CD4-positive, alpha-beta T cell treated with Interleukin-17A for 1 hour (primary cell): ENCODE measurements at regions not wholly inside any gene's neighbourhood (a gene's known extent, or its start where the extent isn't known, plus 50 kb on each side); places are given as distances from the start of the nearest gene placed in this dataset.

Experiments
- DNase-seq: peaks from one replicate; pipeline ENCODE4 v3.0.0-alpha.2; 2020

DNA sequence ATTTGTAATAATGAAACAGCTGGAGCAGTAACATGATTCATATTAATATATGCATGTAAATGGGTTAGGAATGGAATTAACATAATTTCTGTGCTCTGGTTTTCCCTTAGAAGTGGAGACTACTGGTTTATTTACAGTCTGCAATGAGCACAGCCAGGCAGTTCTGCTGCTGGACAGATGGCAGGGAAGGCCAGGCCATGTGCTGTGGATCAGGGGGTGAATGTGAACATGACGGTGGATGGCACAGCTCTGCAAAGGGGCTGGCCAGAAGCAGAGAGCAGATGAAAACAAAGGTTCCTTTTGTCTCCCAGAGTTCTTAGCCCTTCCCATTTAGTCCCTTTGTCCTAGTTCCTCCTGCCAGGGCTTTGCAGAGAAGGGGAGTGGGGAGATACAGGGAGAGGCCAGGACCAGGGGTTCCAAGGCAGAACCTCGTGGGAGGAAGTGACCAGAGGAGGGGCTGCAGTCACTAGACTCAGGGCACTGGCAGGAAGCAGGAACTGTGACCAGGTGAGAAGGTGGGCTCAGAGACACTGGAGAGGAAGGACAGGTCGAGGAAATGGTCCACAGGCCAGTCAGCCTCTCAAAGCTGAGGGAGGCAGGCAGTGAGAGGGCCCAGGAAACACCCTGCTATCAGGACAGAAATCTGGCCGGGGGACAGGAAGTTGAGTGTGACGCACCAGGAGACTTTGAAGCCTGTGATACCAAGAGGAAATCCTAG lies 112.9 kb upstream of the ATP8B1 start:
- DNase-seq = no peak

DNA sequence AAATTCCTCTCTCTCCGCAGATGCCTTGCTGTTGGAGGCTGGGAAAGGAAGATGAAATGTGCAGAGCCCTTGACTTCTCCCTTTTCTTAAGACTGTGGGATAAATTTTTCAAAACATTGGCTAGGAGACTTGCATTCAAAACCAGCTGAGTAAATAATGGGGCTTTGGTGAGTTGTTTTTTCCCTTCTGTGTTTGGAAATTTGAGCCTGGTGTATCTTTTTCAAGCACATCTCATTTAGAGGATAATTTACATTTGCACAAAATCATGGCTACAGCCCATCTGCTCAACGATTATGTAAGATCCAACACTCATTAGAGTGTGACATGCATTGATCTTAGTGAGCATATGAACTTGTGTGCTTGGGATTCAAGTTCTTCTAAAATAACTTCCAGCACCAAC lies 112.1 kb upstream of the ATP8B1 start:
- no peak for DNase-seq

DNA sequence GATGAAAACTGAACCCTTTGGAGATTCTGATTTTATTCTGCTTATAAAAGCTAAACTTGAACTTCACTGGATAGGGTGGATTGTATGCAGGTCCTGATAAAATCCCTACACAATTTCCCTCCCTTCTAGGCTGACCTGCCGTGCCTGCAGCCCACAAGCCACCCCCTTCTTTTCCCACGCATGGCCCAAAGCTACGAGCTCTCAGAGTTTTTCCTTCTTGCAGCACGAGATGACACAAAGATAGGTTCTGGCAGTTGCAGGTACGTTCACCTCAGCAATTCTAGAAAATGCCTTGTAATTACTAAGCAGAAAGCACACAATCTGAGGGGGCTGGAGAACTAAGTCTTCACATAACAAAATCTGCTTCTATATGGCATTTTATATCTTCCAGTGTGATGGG lies 110.6 kb upstream of the ATP8B1 start:
- no peak for DNase-seq

DNA sequence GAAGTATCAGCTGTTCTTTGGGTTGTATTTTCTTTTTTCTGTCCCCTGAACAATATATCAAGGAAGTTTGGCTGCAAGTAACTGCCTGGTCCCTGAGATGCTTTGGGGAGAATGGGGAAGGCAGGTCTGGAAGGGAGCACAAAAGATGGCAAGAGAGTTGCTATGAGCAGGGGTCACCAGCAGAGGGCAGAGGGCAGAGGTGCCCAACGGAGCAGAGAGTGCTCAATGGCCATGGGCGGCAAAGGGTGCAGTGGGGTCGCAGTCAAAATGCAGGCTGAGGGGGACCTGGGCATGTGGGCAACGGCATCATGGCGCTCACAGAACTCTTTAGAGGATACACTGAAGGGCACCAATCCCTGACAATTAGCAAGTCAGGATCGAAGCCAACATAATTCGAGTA lies 107.7 kb upstream of the ATP8B1 start:
- DNase-seq = no peak

DNA sequence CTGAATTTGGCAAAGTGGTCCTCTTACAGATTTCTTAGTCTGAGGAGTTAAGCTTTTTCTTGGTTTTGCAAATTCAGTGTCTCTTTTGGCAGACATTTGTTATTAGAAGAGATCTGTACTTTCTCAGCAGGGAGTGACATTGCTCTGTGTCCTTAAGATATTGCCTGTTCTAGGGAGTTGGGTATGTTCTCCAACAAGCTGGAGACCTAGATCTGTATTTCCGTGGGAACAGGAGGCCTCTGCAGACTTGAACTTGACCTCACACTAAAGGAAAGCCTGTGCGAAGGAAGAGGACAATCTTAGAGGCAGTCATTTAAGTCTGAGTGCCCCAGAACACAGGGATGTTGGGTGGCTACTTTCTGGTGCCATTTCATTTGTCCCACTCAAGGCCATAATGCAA lies 107.0 kb upstream of the ATP8B1 start:
- no peak for DNase-seq

DNA sequence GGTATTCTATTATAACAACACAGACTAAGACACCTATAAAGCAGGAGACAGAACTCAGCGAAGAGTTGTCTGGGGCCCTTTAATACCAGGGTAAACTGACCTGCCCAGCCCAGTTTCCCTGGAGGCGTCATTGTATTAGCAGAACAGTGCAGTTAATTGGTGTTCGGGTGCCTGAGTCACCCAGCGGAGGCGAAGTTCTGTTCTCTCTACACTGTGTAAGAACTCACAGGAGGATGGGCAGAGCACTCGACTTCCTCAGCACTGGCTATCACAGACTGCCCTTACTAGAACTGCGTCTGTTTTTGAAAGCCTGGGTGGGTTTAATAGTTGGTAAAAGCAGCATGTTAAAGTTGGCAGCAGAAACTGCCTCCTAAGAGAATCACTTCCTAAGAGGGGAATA lies 106.5 kb upstream of the ATP8B1 start:
- no peak for DNase-seq

DNA sequence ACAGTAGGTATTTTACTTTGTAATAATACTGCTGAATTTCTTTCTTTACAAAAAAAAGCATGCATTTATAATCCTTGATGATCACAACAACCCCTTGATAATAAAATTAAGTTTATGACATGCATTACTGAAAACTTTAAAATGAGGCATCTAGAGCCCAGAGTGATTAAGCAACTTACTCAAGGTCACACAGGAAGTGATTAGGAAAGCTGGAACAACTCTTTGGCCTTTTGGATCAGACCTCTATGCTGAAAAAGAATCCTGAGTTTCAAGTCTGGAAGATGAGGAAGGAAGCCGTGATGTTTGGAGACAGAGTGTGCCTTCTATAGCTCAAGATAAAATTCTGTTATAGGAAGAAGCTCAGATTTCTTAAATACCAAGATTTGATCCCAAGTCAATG lies 105.0 kb upstream of the ATP8B1 start:
- DNase-seq = no peak

DNA sequence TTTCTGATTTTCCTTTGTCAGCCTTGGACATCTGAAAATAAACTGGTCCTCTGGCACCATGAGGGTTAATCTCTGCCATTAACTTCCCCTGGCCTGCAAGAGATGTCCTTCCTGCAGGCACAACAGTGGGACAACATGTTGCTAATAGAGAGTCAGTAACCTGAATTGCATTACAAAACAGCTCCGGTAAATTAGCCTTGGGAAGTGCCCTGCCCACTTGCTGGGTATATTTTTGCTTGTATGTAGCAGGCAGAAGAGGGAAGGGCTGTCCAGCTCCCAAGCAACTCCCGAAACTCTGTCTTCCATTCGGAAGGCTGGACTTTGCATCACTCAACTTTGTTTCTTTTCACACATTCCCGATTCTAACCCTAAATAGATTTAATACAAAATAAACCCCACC lies 104.4 kb upstream of the ATP8B1 start:
- no peak for DNase-seq

DNA sequence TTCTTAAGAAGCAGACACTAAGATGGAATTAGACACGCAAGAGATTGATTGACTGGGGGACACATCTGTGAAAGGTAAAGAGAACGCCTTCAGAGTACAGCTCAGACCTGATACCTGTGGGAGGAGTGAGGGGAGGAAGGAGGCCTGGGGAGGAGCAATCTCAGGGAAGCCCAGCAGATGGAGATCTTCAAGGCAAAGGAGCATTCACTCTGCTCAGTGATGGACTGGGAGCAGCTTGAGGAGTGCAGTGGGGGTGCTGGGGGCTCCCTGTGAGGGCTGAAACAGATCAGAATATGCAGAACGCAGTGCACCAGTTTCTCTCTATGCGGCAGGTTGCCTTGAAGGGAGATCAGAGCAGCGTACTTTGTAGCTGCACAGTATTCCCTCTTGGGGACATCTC lies 103.7 kb upstream of the ATP8B1 start:
- no peak for DNase-seq

DNA sequence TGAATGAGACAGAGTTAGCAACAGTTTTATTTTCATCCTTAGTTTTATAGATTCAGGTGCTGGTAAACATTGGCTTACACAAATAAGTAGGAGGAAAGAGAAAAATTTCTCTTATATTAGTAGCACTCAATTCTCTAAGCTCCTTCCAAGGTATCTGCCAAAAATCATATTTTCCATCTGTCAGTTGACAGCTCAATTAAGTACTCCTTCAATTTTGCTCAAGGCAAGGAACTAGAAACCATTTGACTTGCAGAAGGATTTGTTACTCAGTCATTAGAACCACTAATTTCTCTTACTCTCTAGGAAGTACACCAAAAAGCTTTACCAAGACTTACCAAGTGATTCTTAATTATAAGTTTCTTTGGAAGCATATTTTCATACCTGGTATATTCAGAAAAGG lies 101.4 kb upstream of the ATP8B1 start:
- DNase-seq = no peak

DNA sequence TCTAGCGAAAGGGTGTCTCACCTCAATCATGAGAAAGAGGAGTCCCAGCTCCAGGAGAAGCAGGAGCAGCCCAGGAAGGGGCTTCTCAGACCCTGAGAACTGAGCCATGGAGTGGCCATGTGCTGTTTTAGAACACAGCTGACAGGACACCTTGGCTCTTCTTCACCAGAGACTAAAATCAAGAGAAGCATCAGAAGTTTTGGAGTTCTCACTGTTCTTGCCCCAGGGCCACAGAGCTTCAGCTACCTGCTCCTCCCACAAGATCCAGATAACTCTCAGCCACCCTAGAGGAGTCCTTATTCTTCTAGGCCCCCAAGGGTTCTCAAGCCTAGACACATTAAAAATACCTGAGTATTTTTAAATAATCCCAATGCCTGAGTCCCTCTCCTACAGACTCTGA lies 99.6 kb upstream of the ATP8B1 start:
- no peak for DNase-seq

DNA sequence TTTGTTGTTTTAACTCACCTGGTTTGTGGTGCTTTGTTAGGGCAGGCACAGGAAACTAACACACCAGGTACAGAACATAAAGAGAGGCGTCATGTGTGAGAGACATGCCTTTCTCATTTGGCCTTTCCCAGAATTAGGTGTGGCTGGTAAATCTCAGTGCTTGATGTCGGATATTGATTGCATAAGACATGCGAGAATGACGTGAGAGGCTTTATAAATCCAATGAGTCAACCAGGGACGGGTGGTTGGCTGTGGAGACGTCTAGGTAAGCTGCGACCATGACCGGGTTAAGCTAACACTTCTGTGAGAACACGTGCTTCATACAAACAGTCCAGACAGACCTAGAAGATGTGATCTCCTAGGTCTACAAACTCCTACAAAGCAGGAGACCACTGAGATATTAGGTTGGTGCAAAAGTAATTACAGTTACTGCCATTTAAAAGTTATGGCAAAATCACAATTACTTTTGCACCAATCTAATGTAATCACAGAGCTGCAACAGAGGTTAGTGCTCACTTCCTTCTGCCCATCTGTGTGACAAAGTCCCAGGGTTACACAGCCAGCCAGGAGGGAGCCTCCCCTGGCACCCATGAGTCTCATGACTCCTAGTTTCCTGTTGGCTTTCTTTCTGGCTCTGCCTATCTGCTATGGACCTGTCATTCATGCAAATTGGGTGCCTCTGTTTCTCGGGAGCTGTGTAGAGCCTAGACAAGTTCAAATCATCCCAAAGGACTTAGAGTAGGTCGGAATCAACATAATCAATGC lies 98.9 kb upstream of the ATP8B1 start:
- DNase-seq = no peak

DNA sequence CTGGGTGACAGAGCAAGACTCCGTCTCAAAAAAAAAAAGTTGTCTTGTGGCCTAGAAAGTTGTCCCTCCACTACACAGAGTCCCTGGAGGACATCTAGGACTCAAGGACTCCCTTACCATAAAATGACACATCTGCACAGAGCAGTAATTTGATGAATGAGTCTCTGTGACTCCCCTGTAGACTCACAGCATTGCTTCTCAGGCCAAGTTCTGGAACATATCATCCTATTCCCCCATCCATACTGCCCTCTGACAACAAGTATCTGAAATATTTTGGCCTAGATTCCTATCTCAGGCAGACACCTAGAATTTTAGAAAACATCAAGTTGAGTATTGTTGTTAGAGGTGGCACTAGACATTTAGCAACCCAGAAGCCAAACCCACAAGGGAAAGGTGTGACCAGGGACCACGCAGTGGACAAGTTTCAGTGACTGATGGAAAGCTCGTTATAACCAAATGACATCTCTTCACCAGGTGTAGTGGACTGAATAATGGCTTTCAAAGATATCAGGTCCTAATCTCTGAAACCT lies 97.9 kb upstream of the ATP8B1 start:
- DNase-seq = no peak

DNA sequence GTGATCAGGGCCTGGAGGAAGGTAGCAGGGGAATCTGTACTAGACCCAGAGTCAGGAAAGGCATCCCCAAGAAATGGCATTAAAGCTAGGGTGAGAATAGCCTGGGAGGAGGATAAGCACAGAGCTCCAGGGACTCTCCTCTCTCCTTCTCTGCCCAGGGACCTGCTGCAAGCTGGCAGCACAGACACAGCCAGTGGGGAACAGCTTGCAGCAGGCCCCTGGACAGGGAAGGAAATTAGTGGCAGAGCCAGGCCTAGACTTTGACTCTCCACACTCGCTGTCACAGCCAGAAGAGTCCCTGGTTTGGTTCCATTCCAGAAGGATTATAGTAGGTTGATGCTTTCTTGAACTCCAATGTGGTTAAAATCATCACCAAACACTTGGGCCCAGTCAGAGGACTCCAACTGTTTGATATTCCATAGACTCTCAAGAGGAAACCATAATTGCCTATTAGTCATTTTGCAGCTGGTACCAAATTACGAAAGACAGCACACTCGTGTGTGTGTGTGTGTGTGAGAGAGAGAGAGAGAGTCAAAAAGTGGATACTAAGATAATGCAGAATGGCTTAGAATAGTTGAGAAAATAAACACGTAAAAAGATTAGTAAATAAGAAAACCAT lies 95.5 kb upstream of the ATP8B1 start:
- no peak for DNase-seq

DNA sequence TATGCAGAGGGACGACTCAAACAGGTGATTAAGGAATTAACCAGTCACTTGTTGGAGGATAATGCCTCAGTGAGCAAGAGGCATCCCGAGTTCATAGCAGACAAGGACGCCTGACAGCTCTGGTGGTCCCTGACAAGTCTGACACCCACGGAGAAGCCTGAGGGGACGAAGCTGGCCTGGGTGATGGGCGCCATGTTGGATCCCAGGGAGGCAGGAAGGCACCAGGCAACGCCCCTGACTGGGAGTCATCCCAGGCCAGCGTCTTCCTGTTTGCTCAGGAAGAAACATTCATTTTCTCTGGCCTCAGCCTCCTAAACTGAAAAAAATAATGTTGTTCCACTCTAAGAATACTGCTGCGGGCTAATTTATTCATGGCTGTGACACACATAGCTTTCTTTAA lies 92.1 kb upstream of the ATP8B1 start:
- no peak for DNase-seq

DNA sequence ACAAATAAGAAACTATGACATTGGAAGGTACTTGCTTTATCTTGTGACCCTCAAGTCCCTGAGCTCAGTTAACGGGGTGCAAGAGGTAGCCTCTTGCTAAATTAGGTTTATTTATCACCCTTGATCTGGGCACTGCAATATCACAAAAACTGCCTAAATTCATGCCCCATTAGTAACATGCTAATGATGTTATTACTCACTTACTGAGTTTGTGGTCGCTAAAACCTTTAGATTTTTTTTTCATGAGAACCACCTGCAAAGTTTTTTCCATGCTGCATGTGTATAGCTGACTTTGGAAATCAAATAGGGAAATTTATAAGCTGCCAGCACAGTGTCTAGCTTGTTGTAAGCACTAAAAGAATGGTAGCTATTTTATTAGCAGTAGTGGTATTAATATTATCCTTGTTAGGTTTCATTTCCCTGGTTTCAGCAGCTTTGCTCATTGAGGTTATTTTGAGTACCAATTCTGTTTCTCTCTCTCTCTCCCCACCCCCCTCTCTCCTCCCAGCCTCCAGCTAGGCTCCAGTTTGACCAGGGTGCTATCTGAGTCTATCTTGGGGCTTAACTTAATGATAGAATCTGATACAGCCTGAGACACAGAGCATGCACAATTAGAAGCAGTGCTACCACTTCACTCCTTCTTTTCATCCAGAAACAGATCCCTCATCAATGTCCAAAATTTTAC lies 88.7 kb upstream of the ATP8B1 start:
- no peak for DNase-seq

DNA sequence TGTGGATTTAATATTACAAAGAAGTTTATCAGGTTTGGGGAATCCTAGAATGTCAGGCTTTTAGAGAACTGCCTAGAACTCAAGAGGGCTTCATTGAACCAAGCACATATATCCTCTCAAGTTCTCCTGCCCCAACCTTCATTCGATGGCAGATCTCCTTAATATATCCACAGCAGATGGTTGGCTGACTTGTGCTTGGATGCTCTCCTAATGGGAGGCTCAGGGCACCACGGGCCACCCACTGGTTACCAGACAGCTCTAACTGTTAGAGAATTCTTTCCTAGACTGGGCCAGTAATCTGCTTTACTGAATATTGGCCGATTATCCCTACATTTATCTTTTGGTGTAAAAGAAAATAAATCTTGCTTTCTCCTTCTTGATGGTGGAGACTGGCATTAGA lies 87.2 kb upstream of the ATP8B1 start:
- no peak for DNase-seq

DNA sequence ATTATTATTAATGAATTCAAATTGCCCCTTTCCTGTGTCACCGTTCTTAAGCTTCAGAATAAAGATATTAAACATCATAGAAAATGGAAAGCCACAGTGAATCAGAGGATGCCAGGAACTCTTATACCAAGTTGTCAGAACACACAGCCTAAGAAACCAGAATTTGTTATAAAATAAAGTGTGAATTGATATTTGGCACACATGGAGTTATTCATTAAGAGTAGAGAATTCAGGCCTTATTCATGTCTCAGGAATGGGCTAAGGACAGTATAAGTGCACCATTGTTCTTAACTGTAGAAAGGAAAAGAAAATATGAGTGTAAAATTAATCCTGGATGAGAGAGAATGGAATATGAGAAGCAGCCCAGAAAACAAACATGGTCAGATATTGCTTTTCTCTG lies 86.7 kb upstream of the ATP8B1 start:
- DNase-seq = no peak

DNA sequence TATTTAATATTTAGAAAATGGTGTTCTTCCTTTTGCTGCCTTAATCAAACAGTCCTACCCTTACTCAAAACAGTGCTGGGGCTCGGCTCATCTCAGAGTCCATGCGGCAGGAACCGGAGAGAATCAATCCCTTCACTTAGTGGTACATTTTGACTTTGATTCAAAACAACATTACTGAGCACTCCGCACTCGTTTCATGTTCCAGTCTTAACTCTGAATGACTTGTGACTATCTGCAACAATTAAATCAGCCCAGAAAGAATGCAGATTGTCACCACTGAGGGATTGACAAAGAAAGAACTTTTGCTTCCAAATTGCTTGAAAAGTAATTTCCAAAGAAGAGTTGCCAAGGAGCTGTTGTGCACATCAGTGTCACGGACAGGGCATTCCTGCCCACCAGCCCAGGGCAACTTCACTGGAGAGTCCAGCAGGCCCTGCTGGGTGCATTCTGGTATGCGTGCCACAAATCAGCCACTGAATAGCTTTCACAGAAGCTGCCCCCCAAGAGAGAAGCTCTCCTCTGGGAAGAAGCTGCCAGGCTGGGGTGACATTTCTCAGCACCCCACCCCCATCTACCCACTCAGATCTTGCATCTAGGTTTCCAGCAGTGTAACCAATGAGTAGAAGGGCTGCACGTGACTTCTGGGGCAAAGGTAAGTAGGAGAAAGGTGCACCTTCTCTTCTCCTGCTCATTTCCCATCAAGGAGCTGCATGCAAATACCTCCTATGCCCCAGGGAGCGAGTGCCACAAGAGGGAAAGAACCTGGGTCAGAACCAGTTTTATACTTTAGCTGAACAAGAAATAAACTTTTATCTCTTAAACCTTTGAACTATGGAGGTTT lies 84.6 kb upstream of the ATP8B1 start:
- DNase-seq = no peak

DNA sequence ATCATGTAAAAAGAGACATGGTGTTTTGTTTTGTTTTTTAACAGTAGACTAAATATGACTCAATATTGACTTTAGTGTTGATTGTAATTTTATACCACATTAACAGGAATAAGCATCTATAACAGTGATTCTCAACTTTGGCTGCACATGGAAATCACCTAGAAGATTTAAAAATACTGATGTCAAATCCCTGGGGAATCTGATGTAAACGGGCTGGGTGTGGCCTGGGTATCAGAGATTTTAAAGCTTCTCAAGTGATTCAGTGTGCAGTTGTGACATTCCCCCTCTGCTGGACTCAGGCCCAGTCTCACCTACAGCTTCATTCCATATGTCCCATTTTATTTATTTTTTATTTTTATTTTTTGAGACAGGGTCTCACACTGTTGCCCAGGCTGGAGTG lies 82.8 kb upstream of the ATP8B1 start:
- DNase-seq = no peak

DNA sequence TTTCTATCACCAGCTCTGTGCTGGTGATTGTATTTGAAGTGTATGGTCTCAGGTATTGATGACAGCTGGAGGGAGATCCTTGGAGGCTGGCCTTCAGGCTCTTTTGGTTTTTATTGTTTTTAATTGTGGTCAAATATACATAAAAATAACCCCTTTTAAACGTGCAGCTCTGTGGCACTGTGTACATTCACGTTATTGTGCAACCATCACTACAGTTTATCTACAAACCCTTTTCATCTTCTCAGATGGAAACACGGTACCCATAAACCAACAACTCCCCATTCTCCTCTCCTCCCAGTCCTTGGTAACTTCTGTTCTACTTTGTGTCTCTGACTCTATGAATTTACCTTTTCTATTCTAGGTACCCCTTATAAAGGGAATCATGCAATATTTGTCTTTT lies 79.3 kb upstream of the ATP8B1 start:
- no peak for DNase-seq

DNA sequence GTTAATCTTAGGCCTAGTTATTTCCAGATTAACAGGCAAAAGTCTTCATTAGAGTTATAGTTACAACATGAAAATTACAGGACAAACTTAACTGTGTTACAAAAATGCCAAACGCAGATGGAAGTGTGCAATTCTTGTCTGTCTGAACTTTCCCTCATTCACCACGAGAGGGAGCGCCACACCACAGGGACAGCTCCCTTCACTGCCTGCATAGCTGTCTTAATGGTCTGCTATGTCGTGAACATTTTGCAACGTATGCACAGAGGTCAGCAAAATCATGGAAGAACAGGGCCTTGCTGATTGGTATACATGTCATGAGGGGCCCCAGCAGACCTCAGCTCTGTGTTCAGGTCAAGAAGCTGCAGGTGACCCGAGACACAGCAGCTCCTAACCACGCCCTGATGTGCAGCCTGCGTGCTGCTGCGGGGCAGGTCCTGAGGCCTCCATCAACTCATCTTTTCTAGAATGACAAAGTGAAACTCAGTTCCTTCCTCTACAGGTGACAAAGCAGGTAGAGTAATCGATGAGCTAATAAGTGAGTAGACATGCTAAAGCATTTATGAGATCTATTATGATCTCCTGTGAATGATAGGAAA lies 78.8 kb upstream of the ATP8B1 start:
- DNase-seq = peak; percentile 48
